HepG2 (cell line): ENCODE measurements at regions not wholly inside any gene's neighbourhood (a gene's known extent, or its start where the extent isn't known, plus 50 kb on each side); places are given as distances from the start of the nearest gene placed in this dataset.

Experiments used
- ATAC-seq: fragments of 200-7000 bp; cut with Tn5 transposase; 3 replicates; pipeline ENCODE4 v1.9.1; 2020; ENCODE audit warnings: mild to moderate bottlenecking, moderate library complexity
- BruUV-seq: library from RNA; stranded (reverse); fragments of 400-500 nt; replicated peaks from 2 replicates; lab custom pipeline; 2021; lab: Mats Ljungman, UMichigan
- CTCF ChIA-PET: fragments of 300-600 bp; formaldehyde crosslinking; extraction: SDS; loops from one replicate; lab custom pipeline; 2021; ENCODE audit warnings: low total read pairs, inconsistent platforms, low intra/inter-chr PET ratio; lab: Yijun Ruan, JAX
- POLR2A ChIA-PET: fragments of 350-600 bp; sonication (Branson Sonifier 250); formaldehyde crosslinking; loops from one replicate; lab custom pipeline; 2020; ENCODE audit warnings: antibody characterized with exemption, inconsistent platforms; lab: Yijun Ruan, JAX
- DNase-seq: peaks from one replicate; pipeline ENCODE4 v3.0.0-alpha.2; 2015; ENCODE audit warnings: low spot score
- FAIRE-seq: peaks from 3 replicates; lab custom pipeline; 2011; peaks lifted over from hg19 to GRCh38; lab: Jason Lieb, UNC
- H2AFZ ChIP-seq: one replicate; pipeline ENCODE4 v1.6.1; 2011; ENCODE audit warnings: low read length, inconsistent platforms
- H3K27ac ChIP-seq: fragments of 300-600 bp; 3 replicates; pipeline ENCODE4 v1.8.0; 2011; ENCODE audit warnings: mixed run types, mild to moderate bottlenecking, mixed read lengths, low read length, inconsistent platforms; ENCODE audit not compliant: insufficient read depth; ENCODE audit errors: extremely low read length
- H3K27me3 ChIP-seq, 2 experiments: fragments of 200-600 bp in 1 of 2; 2 replicates in 1 of 2; 3 replicates in 1 of 2; pipeline versions ENCODE4 v1.6.0 to v1.8.0; 2011; ENCODE audit warnings: low read length in 2 of 2, mild to moderate bottlenecking in 2 of 2, moderate library complexity in 2 of 2, inconsistent platforms in 1 of 2; ENCODE audit not compliant: insufficient read depth in 2 of 2, control insufficient read depth in 1 of 2
- H3K36me3 ChIP-seq, 2 experiments: fragments of 200-600 bp in 1 of 2; replicated peaks in 1 of 2; 2 replicates in 1 of 2; 3 replicates in 1 of 2; pipeline versions ENCODE4 v1.5.1 to v1.8.0; 2011; ENCODE audit warnings: low read length in 2 of 2, inconsistent platforms in 1 of 2; ENCODE audit not compliant: insufficient read depth in 2 of 2, control insufficient read depth in 1 of 2
- H3K4me1 ChIP-seq: 2 replicates; pipeline ENCODE4 v1.5.1; 2012; ENCODE audit warnings: low read length, inconsistent platforms; ENCODE audit not compliant: insufficient read depth
- H3K4me2 ChIP-seq: 2 replicates; pipeline ENCODE4 v1.6.0; 2011; ENCODE audit warnings: low read depth, low read length, inconsistent platforms
- H3K4me3 ChIP-seq, 3 experiments: fragments of 200-600 bp in 1 of 3; sonication (generic), shearing (Covaris generic) in 1 of 3; replicated peaks in 1 of 3; 2 replicates each; pipeline ENCODE4 v1.5.1; 2011 to 2016; ENCODE audit warnings: low read length in 3 of 3, inconsistent platforms in 2 of 3, low read depth in 2 of 3, mild to moderate bottlenecking in 2 of 3, control low read depth in 1 of 3, mixed read lengths in 1 of 3; ENCODE audit not compliant: insufficient read depth in 1 of 3
- H3K79me2 ChIP-seq: one replicate; pipeline ENCODE4 v1.6.1; 2011; ENCODE audit warnings: low read length, inconsistent platforms; ENCODE audit not compliant: insufficient read depth
- H3K9ac ChIP-seq: 2 replicates; pipeline ENCODE4 v1.6.0; 2011; ENCODE audit warnings: mild to moderate bottlenecking, low read depth, low read length, inconsistent platforms; ENCODE audit not compliant: insufficient read depth
- H3K9me3 ChIP-seq: 2 replicates; pipeline ENCODE4 v1.5.1; 2012; ENCODE audit warnings: mild to moderate bottlenecking, low read length
- H4K20me1 ChIP-seq: 2 replicates; pipeline ENCODE4 v1.6.0; 2011; ENCODE audit warnings: inconsistent platforms, mild to moderate bottlenecking, low read length, moderate library complexity; ENCODE audit not compliant: insufficient read depth
- BHLHE40 ChIP-seq: IDR thresholded peaks from 2 replicates; pipeline ENCODE4 v1.6.1; 2011; ENCODE audit warnings: low read length, improper control_type of control experiment
- GABPB1 ChIP-seq: IDR thresholded peaks from 2 replicates; pipeline ENCODE4 v1.6.1; 2016; ENCODE audit warnings: mild to moderate bottlenecking, missing genetic modification reagents, moderate library complexity, missing compliant biosample characterization
- HDAC2 ChIP-seq: sonication (generic); formaldehyde crosslinking; IDR thresholded peaks from 2 replicates; pipeline ENCODE4 v1.4.0; 2020; ENCODE audit warnings: missing genetic modification reagents
- STAG1 ChIP-seq: sonication (generic); formaldehyde crosslinking; IDR thresholded peaks from 2 replicates; pipeline ENCODE4 v1.4.0; 2020; ENCODE audit warnings: missing genetic modification reagents
- ZNF816 ChIP-seq: sonication (generic); formaldehyde crosslinking; IDR thresholded peaks from 2 replicates; pipeline ENCODE4 v1.8.0; 2022; ENCODE audit warnings: missing genetic modification reagents, mild to moderate bottlenecking, borderline replicate concordance
- whole genome bisulfite sequencing: methylation state at CpG from one replicate; pipeline ENCODE4 v1.1.6; 2017; ENCODE audit warnings: low lambda C conversion rate; 5-methylcytosine and 5-hydroxymethylcytosine counted together
- in situ Hi-C: cut with HindIII; loops from 2 replicates; pipeline ENCODE4 v1.10.0; 2017; ENCODE audit warnings: low pct_unique_long_range_greater_than_20kb; ENCODE audit not compliant: extremely low pct_ligation_motif_present
- intact Hi-C: fragments of 100-400 bp; cut with micrococcal nuclease; formaldehyde crosslinking; loops from one replicate; pipeline ENCODE4 v1.10.0; 2022; ENCODE audit not compliant: unreplicated experiment
- TF ChIP-seq, protein P1 (sequence below): sonication (generic); formaldehyde crosslinking; IDR thresholded peaks from 2 replicates; pipeline ENCODE4 v1.8.1; 2022; ENCODE audit warnings: low read depth, mild to moderate bottlenecking, missing genetic modification reagents
- TF ChIP-seq, protein P2 (sequence below): sonication (generic); formaldehyde crosslinking; IDR thresholded peaks from 2 replicates; pipeline ENCODE4 v1.5.0; 2020; ENCODE audit warnings: mild to moderate bottlenecking, missing genetic modification reagents, moderate library complexity

DNA sequence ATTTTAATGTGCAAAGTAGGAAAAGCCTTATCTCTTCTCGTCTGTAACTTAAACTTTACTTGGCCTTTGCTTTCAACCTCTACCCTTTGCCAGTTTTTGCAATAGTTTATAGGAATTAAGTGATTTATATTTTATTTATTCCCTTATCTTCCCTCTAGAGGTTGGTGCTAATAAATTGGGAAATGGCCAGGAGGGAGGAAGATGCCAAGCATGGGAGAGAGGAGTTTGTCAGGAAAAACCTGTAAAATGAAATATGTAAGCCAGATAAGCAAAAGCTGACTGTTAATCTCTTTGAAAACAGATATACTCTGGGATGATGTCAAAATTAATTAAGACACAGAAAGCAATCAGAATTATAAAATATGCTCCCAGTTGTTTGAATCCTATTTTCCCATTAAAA is 484.5 kb downstream of the NR2F1-AS1 start:
- Histone ChIP-seq H3K36me3 (no peaks in the 10 kb centered on the region), H3K9me3 (no peaks in the 10 kb centered on the region), H3K4me2 (no peak overlapping the region), H3K79me2 (no peaks in the 10 kb centered on the region), H3K4me1 (peaks cover 6% of the 10 kb centered on the region), H2AFZ (no peak overlapping the region), H3K27me3 (no peaks in the 10 kb centered on the region; a peak in 1 of 5 replicates), H3K27ac (no peak overlapping the region), H3K4me3 (no peak overlapping the region), H4K20me1 (no peaks in the 10 kb centered on the region), H3K9ac (no peak overlapping the region)
- ChIA-PET CTCF (no interaction called here), POLR2A (no interaction called here)
- TF ChIP-seq HDAC2 (CRISPR knock-in tag) = no peak
- no peak for TF ChIP-seq BHLHE40
- TF ChIP-seq, protein P1, sequence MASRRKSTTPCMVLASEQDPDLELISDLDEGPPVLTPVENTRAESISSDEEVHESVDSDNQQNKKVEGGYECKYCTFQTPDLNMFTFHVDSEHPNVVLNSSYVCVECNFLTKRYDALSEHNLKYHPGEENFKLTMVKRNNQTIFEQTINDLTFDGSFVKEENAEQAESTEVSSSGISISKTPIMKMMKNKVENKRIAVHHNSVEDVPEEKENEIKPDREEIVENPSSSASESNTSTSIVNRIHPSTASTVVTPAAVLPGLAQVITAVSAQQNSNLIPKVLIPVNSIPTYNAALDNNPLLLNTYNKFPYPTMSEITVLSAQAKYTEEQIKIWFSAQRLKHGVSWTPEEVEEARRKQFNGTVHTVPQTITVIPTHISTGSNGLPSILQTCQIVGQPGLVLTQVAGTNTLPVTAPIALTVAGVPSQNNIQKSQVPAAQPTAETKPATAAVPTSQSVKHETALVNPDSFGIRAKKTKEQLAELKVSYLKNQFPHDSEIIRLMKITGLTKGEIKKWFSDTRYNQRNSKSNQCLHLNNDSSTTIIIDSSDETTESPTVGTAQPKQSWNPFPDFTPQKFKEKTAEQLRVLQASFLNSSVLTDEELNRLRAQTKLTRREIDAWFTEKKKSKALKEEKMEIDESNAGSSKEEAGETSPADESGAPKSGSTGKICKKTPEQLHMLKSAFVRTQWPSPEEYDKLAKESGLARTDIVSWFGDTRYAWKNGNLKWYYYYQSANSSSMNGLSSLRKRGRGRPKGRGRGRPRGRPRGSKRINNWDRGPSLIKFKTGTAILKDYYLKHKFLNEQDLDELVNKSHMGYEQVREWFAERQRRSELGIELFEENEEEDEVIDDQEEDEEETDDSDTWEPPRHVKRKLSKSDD (CRISPR knock-in tag) = no peak
- no peak for TF ChIP-seq ZNF816 (CRISPR knock-in tag)
- FAIRE-seq = no peak
- BruUV-seq = no TSS peak
- DNase-seq = no peak
- ATAC-seq = no peak
- 5% methylated on average over 1 of the region's 1 CpG for WGBS
- in situ Hi-C loops = no loop called here
- intact Hi-C loops = no loop called here

DNA sequence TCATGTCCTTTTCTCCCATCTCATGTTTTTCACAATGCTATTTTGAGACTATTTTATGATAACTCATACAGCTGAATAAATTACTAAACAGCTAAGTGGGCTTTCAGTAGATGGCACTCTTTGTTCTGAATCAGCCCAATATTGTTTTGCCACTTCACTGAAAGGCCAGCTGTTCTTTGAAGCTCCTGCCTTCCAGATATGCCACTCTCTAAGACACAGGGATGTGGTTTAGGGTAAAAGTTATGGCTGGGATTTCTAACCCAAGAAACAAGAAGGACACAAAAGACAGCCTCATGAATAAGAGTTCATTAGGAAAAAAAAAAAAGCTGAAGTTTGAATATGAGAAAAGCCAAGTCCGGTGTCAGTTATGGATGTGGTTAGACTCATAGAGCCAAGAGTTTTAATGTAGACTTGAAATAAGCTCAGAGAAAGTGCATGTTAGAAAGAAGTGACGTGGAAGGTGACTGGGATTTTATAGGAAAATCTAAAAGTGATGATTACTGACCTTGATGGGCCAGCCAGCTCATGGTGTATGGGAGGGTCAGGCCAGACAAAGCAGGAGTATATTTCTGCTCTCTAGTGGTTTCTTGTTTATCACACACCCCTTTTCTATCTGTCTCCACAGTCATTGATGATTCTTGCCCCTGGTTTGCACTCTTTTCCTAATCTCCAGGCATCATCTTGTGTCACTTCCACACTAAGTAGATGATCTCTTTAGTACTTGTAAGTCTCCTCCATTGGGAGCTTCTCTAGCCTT is 488.5 kb downstream of the NR2F1-AS1 start:
- intact Hi-C loops (no loop called here), in situ Hi-C loops (no loop called here)
- FAIRE-seq (no peak), ATAC-seq (no peak), DNase-seq (no peak)
- WGBS = 92% methylated on average over 2 of the region's 2 CpGs
- ChIA-PET POLR2A (no interaction called here), CTCF (no interaction called here)
- no peaks in the 10 kb centered on the region for H3K9me3 ChIP-seq
- H3K4me2 ChIP-seq = no peak overlapping the region
- H3K36me3 ChIP-seq = no peaks in the 10 kb centered on the region
- TF ChIP-seq, protein P2, sequence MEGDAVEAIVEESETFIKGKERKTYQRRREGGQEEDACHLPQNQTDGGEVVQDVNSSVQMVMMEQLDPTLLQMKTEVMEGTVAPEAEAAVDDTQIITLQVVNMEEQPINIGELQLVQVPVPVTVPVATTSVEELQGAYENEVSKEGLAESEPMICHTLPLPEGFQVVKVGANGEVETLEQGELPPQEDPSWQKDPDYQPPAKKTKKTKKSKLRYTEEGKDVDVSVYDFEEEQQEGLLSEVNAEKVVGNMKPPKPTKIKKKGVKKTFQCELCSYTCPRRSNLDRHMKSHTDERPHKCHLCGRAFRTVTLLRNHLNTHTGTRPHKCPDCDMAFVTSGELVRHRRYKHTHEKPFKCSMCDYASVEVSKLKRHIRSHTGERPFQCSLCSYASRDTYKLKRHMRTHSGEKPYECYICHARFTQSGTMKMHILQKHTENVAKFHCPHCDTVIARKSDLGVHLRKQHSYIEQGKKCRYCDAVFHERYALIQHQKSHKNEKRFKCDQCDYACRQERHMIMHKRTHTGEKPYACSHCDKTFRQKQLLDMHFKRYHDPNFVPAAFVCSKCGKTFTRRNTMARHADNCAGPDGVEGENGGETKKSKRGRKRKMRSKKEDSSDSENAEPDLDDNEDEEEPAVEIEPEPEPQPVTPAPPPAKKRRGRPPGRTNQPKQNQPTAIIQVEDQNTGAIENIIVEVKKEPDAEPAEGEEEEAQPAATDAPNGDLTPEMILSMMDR (CRISPR knock-in tag) = peak; percentile 38
- TF ChIP-seq STAG1 (CRISPR knock-in tag) (peak; percentile 43), GABPB1 (CRISPR knock-in tag) (no peak)
- H3K27me3 ChIP-seq = no peaks in the 10 kb centered on the region; a peak in 1 of 5 replicates
- H4K20me1 ChIP-seq = no peaks in the 10 kb centered on the region
- no peak overlapping the region for H3K9ac ChIP-seq
- H3K79me2 ChIP-seq = no peaks in the 10 kb centered on the region
- H3K27ac ChIP-seq = no peak overlapping the region
- H3K4me1 ChIP-seq = peaks cover 7% of the 10 kb centered on the region
- H3K4me3 ChIP-seq = no peak overlapping the region
- H2AFZ ChIP-seq = no peak overlapping the region
- BruUV-seq = no TSS peak
